A673 (cell line): ENCODE measurements at regions not wholly inside any gene's neighbourhood (a gene's known extent, or its start where the extent isn't known, plus 50 kb on each side); places are given as distances from the start of the nearest gene placed in this dataset.

Source experiments
- CTCF ChIP-seq: fragments of 300-800, 200-600 bp; sonication (generic); conservative IDR thresholded peaks from 2 replicates; pipeline ENCODE4 v1.5.1; 2017; ENCODE audit warnings: low read depth, mild to moderate bottlenecking, antibody characterized with exemption, low read length, moderate library complexity, mixed read lengths
- EZH2 ChIP-seq: fragments of 200-600 bp; sonication (generic); IDR thresholded peaks from 2 replicates; pipeline ENCODE4 v1.6.1; 2017; ENCODE audit warnings: borderline replicate concordance, low read depth, mild to moderate bottlenecking, mixed read lengths, antibody characterized with exemption, low read length; ENCODE audit not compliant: poor library complexity, severe bottlenecking

GRCh38 chr13:103157434-103158145 lies 91.4 kb upstream of the SLC10A2 start:
- TF ChIP-seq CTCF (no peak), EZH2 (no peak)
